NCI-H774 (cell line): ENCODE measurements at regions not wholly inside any gene's neighbourhood (a gene's known extent, or its start where the extent isn't known, plus 50 kb on each side); places are given as distances from the start of the nearest gene placed in this dataset.
"Not testable (repeated sequence)": the region's sequence is repeated elsewhere in the genome, so short reads cannot be mapped to it uniquely, and the experiment has no call there.

Source experiments
- DNase-seq: peaks from one replicate; lab custom pipeline; 2025; lab: John Stamatoyannopoulos, UW

DNA sequence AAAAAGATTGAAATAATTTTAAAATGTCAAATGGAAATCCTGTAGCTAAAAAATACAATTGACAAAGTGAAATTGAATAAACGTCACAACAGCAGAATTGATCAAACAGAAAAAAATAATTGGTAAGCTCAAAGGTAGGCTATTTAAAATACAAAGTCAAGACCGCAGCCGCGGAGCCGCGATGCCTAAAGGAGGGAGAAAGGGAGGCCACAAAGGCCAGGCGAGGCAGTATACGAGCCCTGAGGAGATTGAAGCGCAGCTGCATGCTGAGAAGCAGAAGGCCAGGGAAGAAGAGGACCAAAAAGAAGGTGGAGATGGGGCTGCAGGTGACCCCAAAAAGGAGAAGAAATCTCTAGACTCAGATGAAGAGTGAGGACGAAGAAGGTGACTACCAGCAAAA lies 1068.5 kb upstream of the COX7C start:
- no peak for DNase-seq

DNA sequence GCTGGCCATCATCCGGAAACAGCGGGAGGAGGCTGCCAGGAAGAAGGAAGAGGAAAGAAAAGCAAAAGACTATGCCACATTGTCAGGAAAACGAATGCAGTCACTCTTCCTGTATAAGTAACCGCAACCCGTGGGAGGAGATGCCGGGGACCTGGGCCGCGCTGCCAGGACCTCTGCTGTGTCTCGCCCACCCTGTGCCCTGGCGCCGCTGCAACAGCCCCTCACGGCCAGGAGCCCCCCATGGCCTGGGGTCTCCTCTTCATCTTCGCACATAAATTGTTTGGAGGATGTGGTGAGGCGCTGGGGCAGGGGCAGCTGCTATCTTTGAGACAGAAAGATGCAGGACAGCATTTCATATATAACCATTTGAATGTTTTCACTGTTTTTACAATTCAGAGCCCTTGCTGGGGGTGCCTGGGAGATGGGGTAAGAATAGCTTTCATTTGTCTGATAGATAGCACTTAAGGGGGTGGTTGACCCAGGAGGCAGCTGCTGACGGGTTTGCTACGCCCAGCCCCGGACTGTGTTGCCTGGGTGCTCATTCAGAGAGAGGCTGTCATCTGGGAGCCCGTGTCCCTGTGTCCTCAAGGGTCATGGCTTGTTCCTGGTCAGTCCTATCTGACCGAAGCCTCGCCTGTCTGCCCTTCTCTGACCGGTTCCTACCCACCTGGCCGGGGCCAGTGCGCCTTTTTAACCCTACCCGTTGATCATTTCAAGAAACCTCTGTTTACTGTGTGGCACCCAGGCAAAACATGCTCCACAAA lies 1067.7 kb upstream of the COX7C start:
- no peak for DNase-seq

DNA sequence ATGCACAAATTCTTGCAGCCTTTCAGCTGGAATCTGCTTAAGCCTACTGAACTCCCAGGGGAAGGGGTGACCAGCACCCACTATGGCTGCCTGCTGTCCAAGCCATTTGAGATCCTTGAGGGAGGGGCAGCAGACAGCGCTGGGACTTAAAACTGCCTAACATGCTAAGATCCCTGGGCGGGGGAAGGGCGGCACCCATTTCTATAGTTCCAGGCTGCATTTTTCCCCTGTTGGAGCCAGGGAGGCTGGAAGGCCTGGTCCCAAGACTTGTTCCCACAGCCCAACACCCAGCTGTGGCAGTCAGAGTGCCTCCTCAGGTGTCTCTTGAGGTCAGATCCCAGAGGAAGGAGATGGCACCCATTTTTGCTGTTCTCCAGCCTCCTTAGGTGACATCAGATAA lies 1061.3 kb upstream of the COX7C start:
- DNase-seq, result no peak

DNA sequence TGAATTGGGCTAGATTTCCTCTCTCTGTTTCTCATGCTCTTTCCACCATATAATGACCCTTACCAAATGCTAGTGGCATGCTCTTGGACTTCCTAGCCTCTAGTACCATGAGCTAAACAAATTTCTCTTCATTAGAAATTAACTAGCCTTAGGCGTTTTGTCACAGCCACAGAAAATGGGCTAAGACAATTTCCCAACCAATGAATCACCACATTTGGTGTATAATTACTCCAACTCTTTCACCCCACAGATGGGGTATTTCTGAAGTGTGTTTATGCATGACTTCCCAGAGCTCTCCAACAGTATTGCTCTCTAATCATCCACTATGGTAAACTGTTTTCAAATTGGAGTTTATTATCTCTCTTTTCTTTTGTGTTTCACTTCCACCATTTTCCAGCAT lies 1041.1 kb upstream of the COX7C start:
- DNase-seq, result no peak

DNA sequence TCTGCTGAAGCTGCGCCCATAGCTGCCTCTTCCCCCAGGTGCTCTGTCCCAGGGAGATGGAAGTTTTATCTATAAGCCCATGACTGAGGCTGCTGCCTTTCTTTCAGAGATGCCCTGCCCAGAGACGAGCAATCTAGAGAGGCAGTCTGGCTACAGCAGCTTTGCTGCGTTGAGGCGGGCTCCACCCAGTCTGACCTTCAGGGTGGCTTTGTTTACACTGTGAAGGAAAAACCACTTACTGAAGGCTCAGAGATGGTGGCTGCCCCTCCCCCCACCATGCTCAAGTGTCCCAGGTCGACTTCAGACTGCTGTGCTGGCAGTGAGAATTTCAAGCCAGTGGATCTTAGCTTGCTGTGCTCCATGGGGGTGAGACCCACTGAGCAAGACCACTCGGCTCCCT lies 1029.9 kb upstream of the COX7C start:
- not testable (repeated sequence) for DNase-seq

DNA sequence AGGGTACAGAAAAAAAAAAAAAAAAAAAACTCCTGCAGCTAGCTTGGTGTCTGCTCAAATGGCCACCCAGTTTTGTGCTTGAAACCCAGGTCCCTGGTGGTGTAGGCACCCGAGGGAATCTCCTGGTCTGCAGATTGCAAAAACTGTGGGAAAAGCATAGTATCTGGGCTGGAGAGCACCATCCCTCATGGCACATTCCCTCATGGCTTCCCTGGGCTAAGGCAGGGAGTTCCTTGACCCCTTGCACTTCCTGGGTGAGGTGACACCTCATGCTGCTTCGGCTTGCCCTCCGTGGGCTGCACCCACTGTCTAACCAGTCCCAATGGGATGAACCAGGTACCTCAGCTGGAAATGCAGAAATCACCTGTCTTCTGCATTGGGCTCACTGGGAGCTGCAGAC lies 1029.5 kb upstream of the COX7C start:
- DNase-seq, result not testable (repeated sequence)

DNA sequence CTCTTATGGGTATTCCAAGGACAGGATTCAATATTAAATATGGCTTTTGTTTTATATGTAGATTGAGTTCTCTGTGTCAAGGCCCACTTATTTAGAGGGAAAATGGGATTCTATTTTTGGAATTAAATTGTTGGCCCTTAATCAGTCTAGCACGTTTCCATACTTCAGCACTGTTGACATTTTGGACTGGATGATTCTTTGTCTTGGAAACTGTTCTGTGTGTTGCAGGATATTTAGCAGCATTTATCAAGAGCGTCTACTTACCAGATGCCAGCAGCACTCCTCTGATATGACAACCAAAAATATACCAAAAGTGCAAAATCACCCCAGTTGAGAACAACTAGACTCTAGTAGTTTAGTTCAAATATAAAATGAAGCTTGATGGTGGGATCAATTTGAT lies 1027.0 kb upstream of the COX7C start:
- no peak for DNase-seq

DNA sequence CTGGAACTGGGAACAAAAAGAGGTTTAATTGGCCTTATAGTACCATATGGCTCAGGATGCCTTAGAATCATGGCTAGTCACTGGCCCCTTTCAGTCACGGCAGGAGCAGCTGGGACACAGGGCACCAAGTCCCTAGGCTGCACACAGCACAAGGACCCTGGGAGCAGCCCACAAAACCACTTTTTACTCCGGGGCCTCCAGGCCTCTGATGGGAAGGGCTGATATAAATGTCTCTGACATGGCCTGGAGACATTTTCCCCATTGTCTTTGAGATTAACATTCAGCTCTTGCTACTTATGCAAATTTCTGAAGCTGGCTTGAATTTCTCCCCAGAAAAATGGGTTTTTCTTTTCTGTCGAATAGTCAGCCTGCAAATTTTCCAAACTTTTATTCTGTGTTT lies 1026.4 kb upstream of the COX7C start:
- DNase-seq, result no peak

DNA sequence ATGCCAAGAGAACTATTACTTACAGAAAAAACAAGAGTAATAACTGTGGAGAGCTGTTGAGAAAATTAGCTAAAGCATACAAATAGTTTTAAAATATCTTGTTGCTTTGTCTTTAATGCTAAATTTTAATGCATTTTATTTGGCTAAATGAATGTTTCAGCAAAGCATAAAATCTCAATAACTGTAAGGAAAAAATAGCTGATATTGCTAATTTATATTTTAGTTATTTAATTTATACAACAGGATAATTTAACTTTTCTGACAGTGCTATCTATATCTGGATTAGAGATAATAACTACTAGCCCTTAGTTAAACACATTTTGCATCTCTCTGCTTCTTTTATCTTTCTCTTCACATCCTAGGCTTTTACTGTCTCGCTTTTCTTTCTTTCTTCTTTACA lies 1014.9 kb upstream of the COX7C start:
- no peak for DNase-seq

DNA sequence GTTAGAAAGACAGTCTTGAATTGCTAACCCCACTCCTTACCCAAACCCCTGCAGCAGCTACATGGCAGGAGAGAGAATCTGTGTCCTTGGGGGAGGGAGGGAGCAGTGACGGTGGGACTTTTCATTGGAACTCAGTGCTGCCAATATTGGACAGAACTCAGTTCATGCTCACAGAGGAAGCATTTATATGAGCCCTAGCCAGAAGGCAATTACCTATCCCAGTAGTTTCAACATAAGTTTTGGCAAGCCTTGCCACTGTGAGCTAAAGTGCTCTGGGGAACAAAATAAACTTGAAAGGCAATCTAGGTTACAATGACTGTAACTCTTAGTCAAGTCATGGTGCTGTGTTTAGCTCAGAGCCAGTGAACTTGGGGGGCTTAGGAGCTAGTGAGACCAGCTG lies 1013.4 kb upstream of the COX7C start:
- no peak for DNase-seq

DNA sequence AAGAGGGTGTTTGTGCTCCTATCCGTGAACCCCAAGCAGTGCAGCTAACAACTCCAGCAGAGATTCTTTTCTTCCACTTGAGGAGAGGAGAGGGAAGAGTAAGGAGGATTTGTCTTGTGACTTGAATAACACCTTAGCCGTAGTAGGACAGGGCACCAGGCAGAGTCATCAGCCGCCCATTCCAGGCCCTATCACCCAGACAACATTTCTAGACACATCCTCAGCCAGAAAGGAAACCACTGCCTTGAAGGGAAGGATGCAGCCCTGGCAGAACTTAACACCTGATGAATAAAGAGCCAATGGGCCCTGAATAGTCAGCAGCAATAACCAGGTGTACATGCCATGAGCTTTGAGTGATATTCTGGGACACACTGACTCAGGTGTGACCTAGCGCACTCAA lies 1013.0 kb upstream of the COX7C start:
- no peak for DNase-seq

DNA sequence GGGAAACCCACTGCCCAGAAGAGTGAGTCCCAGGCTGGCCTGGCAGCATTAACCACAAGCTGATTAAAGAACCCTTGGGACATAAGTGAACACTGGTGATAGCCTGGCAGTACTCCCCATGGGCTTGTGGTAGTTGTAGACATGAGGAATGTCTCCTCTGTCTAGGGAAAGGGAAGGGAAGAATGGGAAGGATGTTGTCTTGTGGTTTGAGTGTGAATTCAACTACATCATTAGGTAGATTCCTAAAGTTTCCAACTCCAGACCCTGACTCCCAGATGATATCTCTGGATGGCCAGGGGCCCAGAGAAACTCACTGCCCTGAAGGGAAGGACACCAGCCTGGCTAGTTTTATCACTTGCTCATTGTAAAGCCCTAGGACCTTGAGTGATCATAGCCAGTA lies 1012.4 kb upstream of the COX7C start:
- no peak for DNase-seq

DNA sequence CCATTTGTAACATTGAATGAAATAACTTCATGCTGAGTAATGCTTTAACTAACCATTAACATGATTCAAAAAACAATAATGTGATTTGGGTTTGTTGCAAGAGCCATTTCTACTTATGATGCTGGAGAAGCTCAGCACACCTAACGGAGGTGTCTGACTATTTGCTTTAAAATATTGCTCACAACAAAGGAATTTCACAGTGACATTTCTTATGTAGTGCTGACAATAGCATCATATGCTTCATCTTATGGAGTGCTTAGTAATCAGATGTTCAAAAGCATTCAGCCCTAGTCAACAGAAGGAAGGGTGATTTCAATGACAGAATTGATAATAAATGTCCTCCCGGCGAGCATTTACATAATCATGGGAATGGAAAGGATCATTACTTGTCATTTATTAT lies 1003.3 kb upstream of the COX7C start:
- no peak for DNase-seq

DNA sequence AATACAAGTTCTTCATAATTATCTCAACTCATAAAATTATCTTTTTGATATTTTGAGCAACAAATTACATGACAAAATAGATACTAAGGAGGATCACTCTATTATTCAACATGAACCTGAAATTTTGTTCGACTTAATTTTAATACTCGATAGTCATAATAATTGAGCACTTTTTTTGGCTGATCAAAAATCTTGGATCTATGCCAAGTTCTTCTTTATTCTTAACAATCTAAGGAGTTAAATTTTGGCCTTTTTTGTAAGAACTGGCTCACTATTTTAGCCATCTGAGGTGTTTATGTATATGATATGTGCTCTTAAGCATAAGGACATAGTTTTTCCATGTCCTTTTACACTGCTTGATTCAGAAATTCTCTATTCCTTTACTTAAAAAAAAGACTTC lies 996.1 kb upstream of the COX7C start:
- no peak for DNase-seq

DNA sequence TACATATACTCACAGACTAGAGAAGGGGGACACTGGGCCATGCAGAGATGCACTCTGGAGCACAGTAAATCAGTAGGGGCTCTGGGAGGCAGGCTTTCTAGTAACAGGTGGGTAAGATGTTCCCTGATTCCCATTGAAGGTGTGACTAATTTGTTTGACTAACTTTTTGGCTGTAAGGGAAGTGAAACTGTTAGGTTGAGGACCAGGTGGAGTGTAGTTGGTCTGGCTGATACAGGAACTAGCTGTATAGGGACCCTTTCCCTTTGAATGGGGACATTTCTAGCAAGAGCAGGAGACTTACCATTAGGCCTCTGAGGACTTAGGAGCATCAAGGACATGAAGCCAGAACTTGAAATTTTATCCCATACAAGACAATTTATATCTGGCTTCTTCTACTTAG lies 989.6 kb upstream of the COX7C start:
- DNase-seq, result no peak

DNA sequence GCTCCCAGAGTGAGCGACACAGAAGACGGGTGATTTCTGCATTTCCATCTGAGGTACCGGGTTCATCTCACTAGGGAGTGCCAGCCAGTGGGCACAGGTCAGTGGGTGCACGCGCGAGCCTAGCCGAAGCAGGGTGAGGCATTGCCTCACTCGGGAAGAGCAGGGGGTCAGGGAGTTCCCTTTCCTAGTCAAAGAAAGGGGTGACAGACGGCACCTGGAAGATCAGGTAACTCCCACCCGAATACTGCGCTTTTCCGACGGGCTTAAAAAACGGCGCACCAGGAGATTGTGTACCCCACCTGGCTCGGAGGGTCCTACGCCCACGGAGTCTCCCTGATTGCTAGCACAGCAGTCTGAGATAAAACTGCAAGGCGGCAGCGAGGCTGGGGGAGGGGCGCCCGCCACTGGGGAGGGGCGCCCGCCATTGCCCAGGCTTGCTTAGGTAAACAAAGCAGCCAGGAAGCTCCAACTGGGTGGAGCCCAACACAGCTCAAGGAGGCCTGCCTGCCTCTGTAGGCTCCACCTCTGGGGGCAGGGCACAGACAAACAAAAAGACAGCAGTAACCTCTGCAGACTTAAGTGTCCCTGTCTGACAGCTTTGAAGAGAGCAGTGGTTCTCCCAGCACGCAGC lies 979.1 kb upstream of the COX7C start:
- DNase-seq, result peak; percentile 9

DNA sequence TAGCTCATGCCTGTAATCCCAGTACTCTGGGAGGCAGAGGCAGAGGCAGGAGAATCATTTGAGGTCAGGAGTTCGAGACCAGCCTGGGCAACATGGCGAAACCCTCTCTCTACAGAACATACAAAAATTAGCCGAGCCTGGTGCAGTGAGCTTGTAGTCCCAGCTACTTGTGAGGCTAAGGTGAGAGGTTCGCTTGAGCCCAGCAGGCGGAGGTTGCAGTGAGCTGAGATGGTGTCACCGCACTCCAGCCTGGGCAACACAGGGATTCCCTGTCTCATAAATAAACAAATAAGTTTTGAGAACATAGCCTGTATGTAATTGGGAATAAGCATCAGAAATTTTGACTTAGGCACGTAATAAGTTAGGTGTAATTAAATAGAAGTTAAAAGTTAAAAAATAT lies 971.7 kb upstream of the COX7C start:
- no peak for DNase-seq

DNA sequence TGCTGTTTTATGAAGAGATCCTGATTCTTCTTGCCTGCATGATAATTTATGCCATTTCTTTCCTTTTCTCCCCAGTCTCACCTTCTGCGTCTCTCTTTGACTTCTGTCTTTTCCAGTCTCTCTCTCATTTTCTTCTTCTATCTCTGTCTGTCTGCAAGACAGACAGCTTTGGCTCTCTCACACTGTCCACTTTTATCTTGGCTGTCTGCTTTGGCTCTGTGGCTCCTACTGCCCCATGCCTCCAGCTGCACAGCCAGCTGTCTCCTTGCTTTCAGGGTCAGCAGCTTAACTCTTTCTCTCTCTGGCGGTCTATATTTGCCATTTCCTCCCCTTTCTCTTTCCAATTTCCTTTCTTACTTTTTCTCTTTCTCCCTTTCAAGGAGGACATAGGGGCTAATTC lies 971.1 kb upstream of the COX7C start:
- DNase-seq, result no peak

DNA sequence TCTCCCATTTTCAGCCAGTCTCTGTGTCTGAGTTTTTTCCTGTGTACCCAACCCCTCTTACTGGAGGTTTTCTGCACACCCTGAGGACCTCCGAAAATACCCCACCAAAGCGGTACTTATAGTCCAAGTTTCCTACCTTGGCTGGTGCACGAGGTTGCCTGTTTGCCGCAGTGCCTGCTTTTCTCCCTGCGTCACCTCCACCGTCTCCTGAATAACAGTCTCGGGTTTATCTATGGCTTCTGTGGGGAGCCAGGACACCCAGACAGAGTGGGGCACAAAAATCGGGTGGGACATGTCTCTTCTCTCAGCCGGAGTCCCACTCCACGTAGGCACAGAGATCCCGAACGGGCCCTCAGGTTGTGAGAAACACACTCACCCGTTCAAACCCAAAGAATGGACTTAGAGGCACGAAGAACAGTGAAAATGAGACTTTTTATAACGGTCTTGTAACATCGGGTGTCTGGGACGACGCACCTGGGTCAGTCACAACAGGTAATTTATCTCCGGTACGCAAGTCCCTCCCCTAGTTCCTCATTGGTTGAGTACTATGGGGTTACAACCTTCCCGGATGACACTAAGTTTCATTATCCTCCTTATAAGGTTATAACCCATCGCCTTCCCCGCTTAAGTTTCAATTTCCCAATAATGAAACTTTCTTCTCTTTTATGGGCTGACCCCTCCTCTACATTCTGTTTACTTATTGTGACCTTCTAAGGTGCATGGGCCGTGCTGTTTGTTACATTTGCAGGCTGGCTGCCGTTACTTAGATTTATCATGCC lies 970.2 kb upstream of the COX7C start:
- DNase-seq, result no peak

DNA sequence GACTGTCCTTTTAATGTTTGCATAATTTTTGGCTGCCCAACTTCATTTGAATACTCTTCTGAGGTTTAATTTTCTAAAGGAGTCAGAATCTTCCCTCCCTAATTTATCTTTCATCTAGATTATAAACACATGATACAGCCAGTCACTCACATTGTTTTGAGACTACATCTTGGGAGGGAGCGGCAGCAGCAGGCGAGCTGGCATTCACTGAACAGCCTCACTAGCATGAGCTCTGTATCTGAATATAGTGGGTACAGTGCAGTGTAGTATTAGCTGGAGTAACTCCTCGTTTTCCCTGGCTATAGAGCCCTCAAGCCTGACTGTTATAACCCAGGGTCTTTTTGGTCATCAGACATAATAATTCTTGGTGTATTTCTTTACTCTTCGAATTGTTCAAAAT lies 969.2 kb upstream of the COX7C start:
- no peak for DNase-seq

DNA sequence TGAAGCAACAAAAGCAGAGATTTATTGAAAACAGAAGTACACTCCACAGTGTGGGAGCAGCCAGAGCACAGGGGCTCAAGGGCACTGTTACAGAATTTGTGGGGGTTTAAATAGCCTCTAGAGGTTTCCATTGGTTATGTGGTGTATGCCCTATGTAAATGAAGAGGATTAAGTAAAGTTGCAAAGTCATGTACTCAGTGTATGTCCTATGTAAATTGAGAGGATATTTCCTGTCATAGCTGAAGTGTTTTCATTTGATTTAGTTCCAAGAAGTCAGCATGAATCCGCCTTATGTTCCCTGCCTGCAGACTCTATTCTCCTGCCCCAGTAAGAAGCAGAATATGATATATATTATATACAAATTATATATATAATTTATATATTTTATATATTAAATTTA lies 966.0 kb upstream of the COX7C start:
- DNase-seq, result no peak

DNA sequence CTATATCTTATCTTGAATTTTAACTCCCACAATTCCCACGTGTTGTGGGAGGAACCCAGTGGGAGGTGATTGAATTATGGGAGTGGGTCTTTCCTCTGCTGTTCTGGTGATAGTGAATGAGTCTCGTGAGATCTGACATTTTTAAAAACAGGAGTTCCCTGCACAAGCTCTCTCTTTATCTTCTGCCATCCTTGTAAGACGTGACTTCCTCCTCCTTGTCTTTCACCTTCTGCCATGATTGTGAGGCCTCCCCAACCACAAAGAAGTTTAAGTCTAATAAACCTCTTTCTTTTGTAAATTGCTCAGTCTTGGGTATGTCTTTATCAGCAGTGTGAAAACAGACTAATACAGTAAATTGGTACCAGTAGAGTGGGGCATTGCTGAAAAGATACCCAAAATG lies 963.6 kb upstream of the COX7C start:
- DNase-seq, result not testable (repeated sequence)

DNA sequence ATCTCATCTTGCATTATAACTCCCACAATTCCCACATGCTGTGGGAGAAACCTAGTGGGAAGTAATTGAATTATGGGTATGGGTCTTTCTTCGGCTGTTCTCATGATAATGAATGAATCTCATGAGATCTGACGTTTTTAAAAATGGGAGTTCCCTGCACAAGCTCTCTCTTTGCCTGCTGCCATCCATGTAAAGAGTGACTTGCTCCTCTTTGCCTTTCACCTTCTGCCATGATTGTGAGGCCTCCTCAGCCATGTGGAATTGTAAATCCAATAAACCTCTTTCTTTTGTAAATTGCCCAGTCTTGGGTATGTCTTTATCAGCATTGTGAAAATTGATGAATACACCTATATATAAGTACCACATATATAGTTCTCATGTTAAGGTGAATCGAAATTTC lies 961.7 kb upstream of the COX7C start:
- no peak for DNase-seq
